ENCODE measurements at regions not wholly inside any gene's neighbourhood (a gene's known extent, or its start where the extent isn't known, plus 50 kb on each side); places are given as distances from the start of the nearest gene placed in this dataset.
"Not testable (repeated sequence)": the region's sequence is repeated elsewhere in the genome, so short reads cannot be mapped to it uniquely, and the experiment has no call there.

DNA sequence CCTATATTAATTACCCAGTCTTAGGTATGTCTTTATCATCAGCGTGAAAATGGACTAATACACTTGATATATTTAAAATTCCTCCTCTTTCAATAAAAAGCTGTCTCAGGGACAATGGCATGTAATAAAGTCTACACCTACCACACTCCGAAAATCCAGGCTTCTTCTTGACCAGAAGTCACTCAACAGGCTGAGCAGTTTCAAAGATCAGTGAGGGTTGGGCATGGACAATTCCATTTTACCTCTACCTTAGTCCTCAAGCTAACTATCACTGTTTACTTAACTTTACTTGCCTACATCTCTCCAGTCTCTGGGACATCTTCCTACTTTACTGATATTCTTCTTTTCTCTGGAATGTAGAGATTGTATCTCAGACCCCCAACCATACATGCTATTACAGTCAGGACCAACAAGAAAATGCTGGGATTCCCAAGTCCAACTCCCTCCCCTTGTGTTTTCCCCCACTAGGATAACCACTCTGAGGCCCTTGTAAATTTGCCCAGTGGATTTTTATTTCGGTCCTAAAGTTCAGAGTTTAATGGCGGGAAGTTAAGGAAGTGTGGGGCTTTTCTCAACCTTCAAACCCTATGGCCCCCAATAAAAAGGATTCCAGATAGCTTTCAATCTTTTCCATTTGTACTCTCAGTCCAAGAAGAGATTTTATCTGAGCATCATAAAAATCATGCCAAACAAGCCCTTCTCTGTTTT, 137.1 kb upstream of the TSC22D2 start:
- DNase-seq (ENCODE audit: low read depth), result no peak
- no peak overlapping the region for H3K4me3 ChIP-seq (ENCODE audit: low read depth, low read length)
- TF ChIP-seq, protein P1, sequence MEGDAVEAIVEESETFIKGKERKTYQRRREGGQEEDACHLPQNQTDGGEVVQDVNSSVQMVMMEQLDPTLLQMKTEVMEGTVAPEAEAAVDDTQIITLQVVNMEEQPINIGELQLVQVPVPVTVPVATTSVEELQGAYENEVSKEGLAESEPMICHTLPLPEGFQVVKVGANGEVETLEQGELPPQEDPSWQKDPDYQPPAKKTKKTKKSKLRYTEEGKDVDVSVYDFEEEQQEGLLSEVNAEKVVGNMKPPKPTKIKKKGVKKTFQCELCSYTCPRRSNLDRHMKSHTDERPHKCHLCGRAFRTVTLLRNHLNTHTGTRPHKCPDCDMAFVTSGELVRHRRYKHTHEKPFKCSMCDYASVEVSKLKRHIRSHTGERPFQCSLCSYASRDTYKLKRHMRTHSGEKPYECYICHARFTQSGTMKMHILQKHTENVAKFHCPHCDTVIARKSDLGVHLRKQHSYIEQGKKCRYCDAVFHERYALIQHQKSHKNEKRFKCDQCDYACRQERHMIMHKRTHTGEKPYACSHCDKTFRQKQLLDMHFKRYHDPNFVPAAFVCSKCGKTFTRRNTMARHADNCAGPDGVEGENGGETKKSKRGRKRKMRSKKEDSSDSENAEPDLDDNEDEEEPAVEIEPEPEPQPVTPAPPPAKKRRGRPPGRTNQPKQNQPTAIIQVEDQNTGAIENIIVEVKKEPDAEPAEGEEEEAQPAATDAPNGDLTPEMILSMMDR (IDR thresholded peaks at IDR 0.05; ENCODE audit: control insufficient read depth, extremely low read depth, insufficient read depth), result no peak

DNA sequence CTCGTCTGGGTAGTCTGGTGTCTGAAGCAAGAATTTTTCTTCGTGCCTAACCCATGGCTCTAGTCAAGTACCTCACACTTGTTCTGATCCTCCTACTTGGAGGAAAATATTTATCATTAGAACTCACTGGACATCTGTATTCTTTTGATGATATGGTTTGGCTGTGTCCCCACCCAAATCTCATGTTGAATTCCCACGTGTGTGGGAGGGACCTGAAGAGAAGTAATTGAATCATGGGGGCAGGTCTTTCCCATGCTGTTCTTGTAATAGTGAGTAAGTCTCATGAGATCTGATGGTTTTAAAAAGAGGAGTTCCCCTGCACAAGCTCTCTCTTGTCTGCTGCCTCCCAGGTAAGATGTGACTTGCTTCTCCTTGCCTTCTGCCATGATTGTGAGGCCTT, 137.7 kb upstream of the TSC22D2 start:
- not testable (repeated sequence) for H3K4me3 ChIP-seq (ENCODE audit: low read depth, low read length); DNase-seq (ENCODE audit: low read depth)

DNA sequence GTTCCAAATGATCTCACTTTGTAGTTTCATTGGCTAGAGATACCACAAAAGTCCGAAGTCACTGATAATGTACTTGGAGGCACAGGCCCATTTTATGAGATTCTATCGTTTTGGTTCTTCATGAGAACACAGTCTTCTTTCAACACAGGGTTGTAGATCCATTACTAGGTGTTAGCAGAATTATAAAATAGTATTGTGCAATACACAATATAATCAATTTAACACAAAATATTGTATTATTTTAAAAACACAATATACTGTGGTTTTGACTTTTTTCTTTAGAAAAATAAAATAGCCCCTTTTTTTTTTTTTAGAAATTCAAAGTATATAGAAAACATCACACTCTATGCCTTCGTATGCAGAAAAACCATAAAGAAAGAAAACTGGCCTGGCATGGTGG, 138.6 kb upstream of the TSC22D2 start:
- no peak overlapping the region for H3K4me3 ChIP-seq (ENCODE audit: low read depth, low read length)
- DNase-seq (ENCODE audit: low read depth), result no peak
- TF ChIP-seq, protein P1 (IDR thresholded peaks at IDR 0.05; ENCODE audit: control insufficient read depth, extremely low read depth, insufficient read depth), result no peak

DNA sequence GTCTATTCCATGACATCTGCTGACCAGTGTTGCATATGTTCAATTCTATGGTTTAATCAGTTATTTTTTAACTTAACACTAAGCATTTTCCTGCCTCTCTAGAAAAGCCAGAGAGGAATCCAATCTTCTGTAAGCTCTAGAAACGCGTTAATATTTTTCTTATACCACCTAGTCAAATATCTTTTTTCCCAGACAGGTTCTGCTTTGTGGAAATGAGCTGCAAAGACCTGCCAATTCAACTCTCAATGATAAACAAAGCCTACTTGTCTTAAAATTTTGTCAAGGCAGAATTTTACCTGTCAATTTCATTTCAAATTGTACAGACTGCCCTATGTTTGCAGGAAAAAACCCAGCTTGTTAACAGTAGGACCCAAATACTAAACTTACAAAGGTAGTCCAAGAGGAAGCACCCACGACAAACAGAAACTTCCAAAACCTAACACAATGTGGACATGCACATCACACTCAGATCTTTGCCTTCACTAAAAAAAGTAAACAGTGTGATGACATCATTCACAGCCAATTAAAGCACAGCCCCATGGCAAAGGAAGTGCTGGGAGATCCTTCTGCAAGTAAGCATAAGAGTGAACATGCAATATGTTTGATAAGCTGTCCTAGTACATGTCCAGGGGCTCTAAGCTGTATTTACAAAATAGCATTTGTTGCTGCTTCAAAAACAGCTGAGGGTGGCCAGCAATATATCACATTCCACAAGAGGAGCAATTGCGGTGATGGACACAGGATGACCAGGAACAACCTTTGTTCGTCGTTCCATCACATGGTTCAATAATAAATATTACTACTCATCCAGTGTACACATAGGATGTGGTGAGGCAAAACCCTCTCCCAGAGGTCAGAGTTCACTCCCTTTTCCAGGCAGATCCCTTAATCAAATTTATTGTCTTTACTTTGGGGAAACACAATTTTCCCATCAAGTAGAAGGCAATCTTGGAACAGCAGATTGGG, 139.4 kb upstream of the TSC22D2 start:
- H3K4me3 ChIP-seq (ENCODE audit: low read depth, low read length), result no peak overlapping the region
- peak; percentile 78 for DNase-seq (ENCODE audit: low read depth)
- TF ChIP-seq, protein P1 (IDR thresholded peaks at IDR 0.05; ENCODE audit: control insufficient read depth, extremely low read depth, insufficient read depth), result no peak

DNA sequence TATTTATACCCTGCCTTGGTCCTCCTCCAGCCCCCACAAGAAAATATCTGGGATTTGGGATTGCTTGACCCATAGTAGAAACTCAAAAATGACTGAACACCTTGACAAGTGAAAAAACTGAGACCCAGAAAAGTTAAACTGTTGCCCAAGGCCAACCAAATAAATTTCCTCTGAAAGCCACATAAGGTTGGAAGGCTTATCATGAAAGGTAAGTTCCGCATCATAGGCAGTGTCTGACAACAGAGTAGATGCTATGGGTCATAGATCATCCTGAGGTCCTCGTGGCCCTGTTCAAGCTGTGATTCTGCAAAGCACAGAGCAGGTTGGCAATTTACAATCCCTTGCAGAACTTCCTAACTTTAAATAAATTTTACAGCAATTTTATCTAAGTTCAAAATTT, 140.8 kb upstream of the TSC22D2 start:
- no peak for DNase-seq (ENCODE audit: low read depth)
- no peak overlapping the region for H3K4me3 ChIP-seq (ENCODE audit: low read depth, low read length)
- TF ChIP-seq, protein P1 (IDR thresholded peaks at IDR 0.05; ENCODE audit: control insufficient read depth, extremely low read depth, insufficient read depth), result no peak

DNA sequence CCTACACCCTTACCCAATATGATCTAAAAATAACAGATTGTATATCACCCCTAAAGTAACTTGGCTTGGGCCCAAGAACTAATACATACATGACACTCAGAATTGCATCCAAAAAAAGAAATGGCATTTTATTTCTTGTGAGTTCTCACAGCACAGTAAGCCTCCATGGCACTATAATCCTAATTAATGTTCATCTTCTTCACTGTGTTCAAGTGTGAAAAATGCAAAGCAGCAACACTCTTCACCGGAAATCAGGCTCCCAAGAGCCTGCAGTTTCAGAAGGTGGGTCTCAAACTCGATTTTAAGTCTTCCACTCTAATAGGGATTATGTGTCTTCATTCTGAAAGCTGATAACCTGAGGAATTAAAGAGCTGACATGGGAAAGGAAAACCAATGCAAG, 142.8 kb upstream of the TSC22D2 start:
- TF ChIP-seq, protein P1 (IDR thresholded peaks at IDR 0.05; ENCODE audit: control insufficient read depth, extremely low read depth, insufficient read depth), result no peak
- DNase-seq (ENCODE audit: low read depth), result no peak
- no peak overlapping the region for H3K4me3 ChIP-seq (ENCODE audit: low read depth, low read length)

DNA sequence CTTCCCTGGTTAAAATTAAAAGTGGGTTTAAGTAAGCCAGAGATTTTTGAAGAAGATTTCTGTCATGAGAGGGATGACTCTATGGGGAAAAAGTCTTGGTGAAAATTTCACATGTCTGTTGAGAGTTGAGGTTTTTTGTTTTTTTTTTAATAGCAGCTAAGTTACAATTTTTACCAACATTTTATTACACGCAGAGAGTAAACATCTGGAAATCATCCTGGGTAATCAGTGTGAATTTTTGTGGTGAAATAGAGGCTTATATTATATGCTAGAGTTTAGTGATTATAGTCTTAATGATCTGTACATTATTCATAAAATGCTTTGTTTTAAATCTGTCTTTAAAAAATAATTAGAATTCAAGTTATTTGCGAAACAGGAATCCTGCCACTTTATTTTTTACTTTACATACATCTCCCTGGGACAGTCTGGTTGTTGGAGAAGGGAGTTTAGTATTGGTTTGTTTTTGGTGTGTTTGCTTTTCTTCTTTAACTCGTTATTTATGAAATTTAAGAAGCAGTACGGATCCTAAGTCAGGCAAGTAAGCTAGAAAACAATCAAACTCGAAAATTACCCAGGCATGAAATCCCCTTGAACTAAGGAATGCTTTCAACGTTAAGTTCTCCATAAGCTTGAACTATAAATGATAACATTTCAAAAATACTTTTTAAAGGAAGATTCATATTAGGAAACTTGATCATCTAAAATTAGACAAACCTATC, 143.4 kb upstream of the TSC22D2 start:
- DNase-seq (ENCODE audit: low read depth), result no peak
- no peak overlapping the region for H3K4me3 ChIP-seq (ENCODE audit: low read depth, low read length)
- TF ChIP-seq, protein P1 (IDR thresholded peaks at IDR 0.05; ENCODE audit: control insufficient read depth, extremely low read depth, insufficient read depth), result no peak

Data from LNCaP clone FGC (cell line).